ENCODE measurements at regions not wholly inside any gene's neighbourhood (a gene's known extent, or its start where the extent isn't known, plus 50 kb on each side); places are given as distances from the start of the nearest gene placed in this dataset.
"Not testable (repeated sequence)": the region's sequence is repeated elsewhere in the genome, so short reads cannot be mapped to it uniquely, and the experiment has no call there.

- Mint-ChIP-seq H3K4me3 (no peak overlapping the region), H3K9me3 (peaks cover 5% of the 10 kb centered on the region), H3K36me3 (no peaks in the 10 kb centered on the region), H3K4me1 (no peaks in the 10 kb centered on the region), H3K27ac (no peak overlapping the region), H3K27me3 (no peaks in the 10 kb centered on the region)
- no peak for ATAC-seq (ENCODE audit: low read depth)
- no peak for DNase-seq (ENCODE audit: low spot score in 2 of 2)
These were observed 357.9 kb downstream of the BCL11B start for GRCh38 chr14:98913967-98914650.

- no peaks in the 10 kb centered on the region for H3K4me1 Mint-ChIP-seq
- peaks cover 7% of the 10 kb centered on the region for H3K9me3 Mint-ChIP-seq
- H3K36me3 Mint-ChIP-seq: no peaks in the 10 kb centered on the region
- no peaks in the 10 kb centered on the region for H3K27me3 Mint-ChIP-seq
- H3K4me3 Mint-ChIP-seq: no peak overlapping the region
- DNase-seq (ENCODE audit: low spot score in 2 of 2): no peak
- ATAC-seq (ENCODE audit: low read depth): no peak
- H3K27ac Mint-ChIP-seq: no peak overlapping the region
These were observed 357.1 kb downstream of the BCL11B start for GRCh38 chr14:98914942-98915341.

GRCh38 chr14:98915625-98916024 is 356.4 kb downstream of the BCL11B start:
- Mint-ChIP-seq H3K4me3 (no peak overlapping the region), H3K27me3 (no peaks in the 10 kb centered on the region), H3K9me3 (peaks cover 7% of the 10 kb centered on the region), H3K4me1 (no peaks in the 10 kb centered on the region), H3K27ac (no peak overlapping the region), H3K36me3 (no peaks in the 10 kb centered on the region)
- no peak for DNase-seq (ENCODE audit: low spot score in 2 of 2)
- no peak for ATAC-seq (ENCODE audit: low read depth)

- Mint-ChIP-seq H3K36me3 (no peaks in the 10 kb centered on the region), H3K9me3 (peaks cover 5% of the 10 kb centered on the region), H3K27ac (no peak overlapping the region), H3K4me3 (no peak overlapping the region), H3K4me1 (no peaks in the 10 kb centered on the region), H3K27me3 (no peaks in the 10 kb centered on the region)
- ATAC-seq (ENCODE audit: low read depth) (no peak), DNase-seq (ENCODE audit: low spot score in 2 of 2) (no peak)
These were observed 356.0 kb downstream of the BCL11B start for GRCh38 chr14:98916036-98916435.

GRCh38 chr14:98916476-98916875 is 355.5 kb downstream of the BCL11B start:
- Mint-ChIP-seq H3K36me3 (no peaks in the 10 kb centered on the region), H3K4me1 (no peaks in the 10 kb centered on the region), H3K9me3 (peaks cover 5% of the 10 kb centered on the region), H3K27ac (no peak overlapping the region), H3K4me3 (no peak overlapping the region), H3K27me3 (no peaks in the 10 kb centered on the region)
- DNase-seq (ENCODE audit: low spot score in 2 of 2) (no peak), ATAC-seq (ENCODE audit: low read depth) (no peak)

GRCh38 chr14:98919434-98919833 is 352.6 kb downstream of the BCL11B start:
- Mint-ChIP-seq H3K27me3 (no peaks in the 10 kb centered on the region), H3K9me3 (peaks cover 17% of the 10 kb centered on the region), H3K4me3 (no peak overlapping the region), H3K27ac (no peak overlapping the region), H3K4me1 (no peaks in the 10 kb centered on the region), H3K36me3 (no peaks in the 10 kb centered on the region)
- DNase-seq (ENCODE audit: low spot score in 2 of 2) (no peak), ATAC-seq (ENCODE audit: low read depth) (no peak)

GRCh38 chr14:98921306-98921705 is 350.7 kb downstream of the BCL11B start:
- not testable (repeated sequence) for H3K27me3 Mint-ChIP-seq; ATAC-seq (ENCODE audit: low read depth); H3K4me1 Mint-ChIP-seq; H3K27ac Mint-ChIP-seq; H3K4me3 Mint-ChIP-seq; H3K36me3 Mint-ChIP-seq; DNase-seq (ENCODE audit: low spot score in 2 of 2)
- peaks cover 17% of the 10 kb centered on the region for H3K9me3 Mint-ChIP-seq

GRCh38 chr14:98923596-98923995 is 348.4 kb downstream of the BCL11B start:
- no peaks in the 10 kb centered on the region for H3K36me3 Mint-ChIP-seq
- H3K4me1 Mint-ChIP-seq: no peaks in the 10 kb centered on the region

GRCh38 chr14:98924046-98924445 is 348.0 kb downstream of the BCL11B start:
- Mint-ChIP-seq H3K4me3 (no peak overlapping the region), H3K4me1 (no peaks in the 10 kb centered on the region), H3K9me3 (peaks cover 18% of the 10 kb centered on the region), H3K36me3 (no peaks in the 10 kb centered on the region), H3K27me3 (no peaks in the 10 kb centered on the region), H3K27ac (no peak overlapping the region)
- DNase-seq (ENCODE audit: low spot score in 2 of 2): no peak
- no peak for ATAC-seq (ENCODE audit: low read depth)

More at GRCh38 chr14:98923596-98923995, 348.4 kb downstream of the BCL11B start:
- DNase-seq (ENCODE audit: low spot score in 2 of 2) (no peak), ATAC-seq (ENCODE audit: low read depth) (no peak)
- Mint-ChIP-seq H3K4me3 (no peak overlapping the region), H3K9me3 (peaks cover 18% of the 10 kb centered on the region), H3K27me3 (no peaks in the 10 kb centered on the region), H3K27ac (no peak overlapping the region)

- Mint-ChIP-seq H3K27ac (no peak overlapping the region), H3K36me3 (no peaks in the 10 kb centered on the region), H3K4me1 (no peaks in the 10 kb centered on the region), H3K27me3 (no peaks in the 10 kb centered on the region), H3K4me3 (no peak overlapping the region), H3K9me3 (peaks cover 17% of the 10 kb centered on the region)
- DNase-seq (ENCODE audit: low spot score in 2 of 2): no peak
- ATAC-seq (ENCODE audit: low read depth): no peak
These were observed 346.5 kb downstream of the BCL11B start for GRCh38 chr14:98925354-98926040.

GRCh38 chr14:98926146-98926545 is 345.9 kb downstream of the BCL11B start:
- ATAC-seq (ENCODE audit: low read depth) (no peak), DNase-seq (ENCODE audit: low spot score in 2 of 2) (no peak)
- H3K4me1 Mint-ChIP-seq: no peaks in the 10 kb centered on the region

GRCh38 chr14:98926801-98927200 is 345.2 kb downstream of the BCL11B start:
- DNase-seq (ENCODE audit: low spot score in 2 of 2) (no peak), ATAC-seq (ENCODE audit: low read depth) (no peak)
- Mint-ChIP-seq H3K9me3 (peaks cover 16% of the 10 kb centered on the region), H3K4me1 (no peaks in the 10 kb centered on the region), H3K36me3 (no peaks in the 10 kb centered on the region), H3K4me3 (no peak overlapping the region), H3K27me3 (no peaks in the 10 kb centered on the region), H3K27ac (no peak overlapping the region)

More at GRCh38 chr14:98926146-98926545, 345.9 kb downstream of the BCL11B start:
- Mint-ChIP-seq H3K36me3 (no peaks in the 10 kb centered on the region), H3K27me3 (no peaks in the 10 kb centered on the region), H3K27ac (no peak overlapping the region), H3K4me3 (no peak overlapping the region), H3K9me3 (peaks cover 17% of the 10 kb centered on the region)

- H3K27me3 Mint-ChIP-seq: no peaks in the 10 kb centered on the region
- no peak overlapping the region for H3K27ac Mint-ChIP-seq
- no peaks in the 10 kb centered on the region for H3K4me1 Mint-ChIP-seq
- ATAC-seq (ENCODE audit: low read depth) (no peak), DNase-seq (ENCODE audit: low spot score in 2 of 2) (no peak)
- no peaks in the 10 kb centered on the region for H3K36me3 Mint-ChIP-seq
- H3K9me3 Mint-ChIP-seq: peaks cover 7% of the 10 kb centered on the region
- no peak overlapping the region for H3K4me3 Mint-ChIP-seq
These were observed 344.0 kb downstream of the BCL11B start for GRCh38 chr14:98927986-98928385.

- Mint-ChIP-seq H3K27me3 (no peaks in the 10 kb centered on the region), H3K4me1 (no peaks in the 10 kb centered on the region), H3K27ac (no peak overlapping the region), H3K36me3 (no peaks in the 10 kb centered on the region), H3K4me3 (no peak overlapping the region), H3K9me3 (peaks cover 7% of the 10 kb centered on the region)
- ATAC-seq (ENCODE audit: low read depth) (no peak), DNase-seq (ENCODE audit: low spot score in 2 of 2) (no peak)
These were observed 343.6 kb downstream of the BCL11B start for GRCh38 chr14:98928418-98928817.

- H3K27me3 Mint-ChIP-seq: no peaks in the 10 kb centered on the region
- H3K9me3 Mint-ChIP-seq: peaks cover 6% of the 10 kb centered on the region
- no peaks in the 10 kb centered on the region for H3K4me1 Mint-ChIP-seq
- H3K27ac Mint-ChIP-seq: no peak overlapping the region
- ATAC-seq (ENCODE audit: low read depth) (no peak), DNase-seq (ENCODE audit: low spot score in 2 of 2) (no peak)
- H3K36me3 Mint-ChIP-seq: no peaks in the 10 kb centered on the region
- no peak overlapping the region for H3K4me3 Mint-ChIP-seq
These were observed 340.9 kb downstream of the BCL11B start for GRCh38 chr14:98931126-98931525.
